Panc1 (cell line): ENCODE measurements at regions not wholly inside any gene's neighbourhood (a gene's known extent, or its start where the extent isn't known, plus 50 kb on each side); places are given as distances from the start of the nearest gene placed in this dataset.

ENCODE experiments used
- ATAC-seq: fragments of 200-7000 bp; cut with Tn5 transposase; 2 replicates; pipeline ENCODE4 v1.9.1; 2020; ENCODE audit warnings: mild to moderate bottlenecking, moderate library complexity
- BruUV-seq: library from RNA; stranded (reverse); fragments of 400-500 nt; replicated peaks from 2 replicates; lab custom pipeline; 2021; lab: Mats Ljungman, UMichigan
- CTCF ChIA-PET: fragments of 300-600 bp; sonication (Branson Sonifier 250); formaldehyde crosslinking; loops from one replicate; lab custom pipeline; 2022; ENCODE audit warnings: antibody characterized with exemption; lab: Charles Lee
- POLR2A ChIA-PET: fragments of 300-600 bp; sonication (Branson Sonifier 250); formaldehyde crosslinking; loops from one replicate; lab custom pipeline; 2022; ENCODE audit warnings: antibody characterized with exemption; lab: Charles Lee
- DNase-seq: peaks from one replicate; pipeline ENCODE4 v3.0.0-alpha.2; 2010; ENCODE audit warnings: low read depth, low spot score
- H3K27ac ChIP-seq: 2 replicates; pipeline ENCODE4 v1.5.1; 2011; ENCODE audit warnings: mild to moderate bottlenecking, low read length, inconsistent platforms
- H3K27me3 ChIP-seq: fragments of 200-500 bp; sonication (Bioruptor generic); 2 replicates; pipeline ENCODE4 v1.6.0; 2014; ENCODE audit warnings: low read length, inconsistent platforms; ENCODE audit not compliant: control insufficient read depth, insufficient read depth
- H3K36me3 ChIP-seq: fragments of 200-500 bp; sonication (Bioruptor generic); 2 replicates; pipeline ENCODE4 v1.5.1; 2014; ENCODE audit warnings: inconsistent platforms, mild to moderate bottlenecking, low read length, moderate library complexity; ENCODE audit not compliant: control insufficient read depth, insufficient read depth
- H3K4me1 ChIP-seq: 2 replicates; pipeline ENCODE4 v1.5.1; 2011; ENCODE audit warnings: inconsistent platforms, mild to moderate bottlenecking, low read length, moderate library complexity; ENCODE audit not compliant: control insufficient read depth, insufficient read depth
- H3K4me3 ChIP-seq, 2 experiments: 2 replicates each; pipeline ENCODE4 v1.5.1; 2011 to 2012; ENCODE audit warnings: low read depth in 2 of 2, low read length in 2 of 2, mild to moderate bottlenecking in 2 of 2, inconsistent platforms in 1 of 2, moderate library complexity in 1 of 2
- H3K9me3 ChIP-seq: fragments of 200-500 bp; sonication (Bioruptor generic); 2 replicates; pipeline ENCODE4 v1.5.1; 2014; ENCODE audit warnings: low read depth, mild to moderate bottlenecking, inconsistent platforms, low read length, moderate library complexity; ENCODE audit not compliant: control insufficient read depth, insufficient read depth
- POLR2AphosphoS5 ChIP-seq: IDR thresholded peaks from 2 replicates; pipeline ENCODE4 v1.6.1; 2012; ENCODE audit warnings: mild to moderate bottlenecking, low read depth, low read length, moderate library complexity
- SIN3A ChIP-seq: IDR thresholded peaks from 2 replicates; pipeline ENCODE4 v1.6.1; 2012; ENCODE audit warnings: low read depth, mild to moderate bottlenecking, low read length, moderate library complexity, borderline replicate concordance; ENCODE audit not compliant: insufficient read depth
- TCF7L2 ChIP-seq: IDR thresholded peaks from 2 replicates; pipeline ENCODE4 v1.6.1; 2011; ENCODE audit warnings: mild to moderate bottlenecking, low read depth, low read length, inconsistent platforms
- in situ Hi-C: cut with HindIII; loops from 2 replicates; pipeline ENCODE4 v1.10.0; 2016; ENCODE audit warnings: low sequenced_read_pairs, low pct_unique_long_range_greater_than_20kb
- intact Hi-C: fragments of 100-400 bp; cut with micrococcal nuclease; formaldehyde crosslinking; loops from one replicate; pipeline ENCODE4 v1.10.0; 2022; ENCODE audit not compliant: unreplicated experiment
- TF ChIP-seq, protein P1 (sequence below): fragments of 450-650 bp; IDR thresholded peaks from 2 replicates; pipeline ENCODE4 v1.5.1; 2017; ENCODE audit warnings: mild to moderate bottlenecking
- TF ChIP-seq, protein P2 (sequence below), 2 experiments: IDR thresholded peaks; 2 replicates each; pipeline ENCODE4 v1.6.1; 2011 to 2012; ENCODE audit warnings: low read depth in 2 of 2, control low read depth in 1 of 2, low read length in 1 of 2, mild to moderate bottlenecking in 1 of 2, moderate library complexity in 1 of 2; ENCODE audit not compliant: insufficient read depth in 1 of 2

DNA sequence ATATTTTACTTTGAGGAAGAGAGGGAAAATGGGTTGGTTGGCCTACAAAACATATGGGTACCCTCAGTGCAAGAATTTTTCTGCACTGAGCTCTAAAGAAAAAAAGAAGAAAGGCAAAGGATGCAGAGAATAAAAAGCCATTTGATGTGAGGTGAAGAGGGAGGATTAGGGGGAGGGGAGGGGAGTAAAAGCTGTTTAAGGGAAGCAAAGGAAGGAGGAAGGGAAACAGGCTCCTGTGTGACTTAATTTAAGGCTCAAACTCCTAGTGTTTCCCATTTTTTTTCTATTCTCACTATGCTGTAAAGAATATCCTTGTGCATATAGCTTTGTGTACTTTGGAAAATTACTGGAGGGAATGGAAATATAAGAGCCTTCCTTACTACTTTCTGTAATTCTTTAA is 78.7 kb downstream of the NKX2-1 start:
- no peak for ATAC-seq
- DNase-seq = no peak
- BruUV-seq = no TSS peak
- H3K9me3 ChIP-seq = no peaks in the 10 kb centered on the region
- ChIA-PET CTCF (no interaction called here), POLR2A (no interaction called here)
- no peak for TF ChIP-seq SIN3A
- TF ChIP-seq POLR2AphosphoS5 = no peak
- TF ChIP-seq, protein P1, sequence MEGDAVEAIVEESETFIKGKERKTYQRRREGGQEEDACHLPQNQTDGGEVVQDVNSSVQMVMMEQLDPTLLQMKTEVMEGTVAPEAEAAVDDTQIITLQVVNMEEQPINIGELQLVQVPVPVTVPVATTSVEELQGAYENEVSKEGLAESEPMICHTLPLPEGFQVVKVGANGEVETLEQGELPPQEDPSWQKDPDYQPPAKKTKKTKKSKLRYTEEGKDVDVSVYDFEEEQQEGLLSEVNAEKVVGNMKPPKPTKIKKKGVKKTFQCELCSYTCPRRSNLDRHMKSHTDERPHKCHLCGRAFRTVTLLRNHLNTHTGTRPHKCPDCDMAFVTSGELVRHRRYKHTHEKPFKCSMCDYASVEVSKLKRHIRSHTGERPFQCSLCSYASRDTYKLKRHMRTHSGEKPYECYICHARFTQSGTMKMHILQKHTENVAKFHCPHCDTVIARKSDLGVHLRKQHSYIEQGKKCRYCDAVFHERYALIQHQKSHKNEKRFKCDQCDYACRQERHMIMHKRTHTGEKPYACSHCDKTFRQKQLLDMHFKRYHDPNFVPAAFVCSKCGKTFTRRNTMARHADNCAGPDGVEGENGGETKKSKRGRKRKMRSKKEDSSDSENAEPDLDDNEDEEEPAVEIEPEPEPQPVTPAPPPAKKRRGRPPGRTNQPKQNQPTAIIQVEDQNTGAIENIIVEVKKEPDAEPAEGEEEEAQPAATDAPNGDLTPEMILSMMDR = no peak
- TF ChIP-seq, protein P2, sequence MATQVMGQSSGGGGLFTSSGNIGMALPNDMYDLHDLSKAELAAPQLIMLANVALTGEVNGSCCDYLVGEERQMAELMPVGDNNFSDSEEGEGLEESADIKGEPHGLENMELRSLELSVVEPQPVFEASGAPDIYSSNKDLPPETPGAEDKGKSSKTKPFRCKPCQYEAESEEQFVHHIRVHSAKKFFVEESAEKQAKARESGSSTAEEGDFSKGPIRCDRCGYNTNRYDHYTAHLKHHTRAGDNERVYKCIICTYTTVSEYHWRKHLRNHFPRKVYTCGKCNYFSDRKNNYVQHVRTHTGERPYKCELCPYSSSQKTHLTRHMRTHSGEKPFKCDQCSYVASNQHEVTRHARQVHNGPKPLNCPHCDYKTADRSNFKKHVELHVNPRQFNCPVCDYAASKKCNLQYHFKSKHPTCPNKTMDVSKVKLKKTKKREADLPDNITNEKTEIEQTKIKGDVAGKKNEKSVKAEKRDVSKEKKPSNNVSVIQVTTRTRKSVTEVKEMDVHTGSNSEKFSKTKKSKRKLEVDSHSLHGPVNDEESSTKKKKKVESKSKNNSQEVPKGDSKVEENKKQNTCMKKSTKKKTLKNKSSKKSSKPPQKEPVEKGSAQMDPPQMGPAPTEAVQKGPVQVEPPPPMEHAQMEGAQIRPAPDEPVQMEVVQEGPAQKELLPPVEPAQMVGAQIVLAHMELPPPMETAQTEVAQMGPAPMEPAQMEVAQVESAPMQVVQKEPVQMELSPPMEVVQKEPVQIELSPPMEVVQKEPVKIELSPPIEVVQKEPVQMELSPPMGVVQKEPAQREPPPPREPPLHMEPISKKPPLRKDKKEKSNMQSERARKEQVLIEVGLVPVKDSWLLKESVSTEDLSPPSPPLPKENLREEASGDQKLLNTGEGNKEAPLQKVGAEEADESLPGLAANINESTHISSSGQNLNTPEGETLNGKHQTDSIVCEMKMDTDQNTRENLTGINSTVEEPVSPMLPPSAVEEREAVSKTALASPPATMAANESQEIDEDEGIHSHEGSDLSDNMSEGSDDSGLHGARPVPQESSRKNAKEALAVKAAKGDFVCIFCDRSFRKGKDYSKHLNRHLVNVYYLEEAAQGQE (IDR thresholded peaks at IDR 0.05; ENCODE audit: insufficient read depth in 1 of 2, low read depth in 2 of 2, low read length in 1 of 2) = no peak
- TF ChIP-seq TCF7L2 = no peak
- H3K27ac ChIP-seq = no peak overlapping the region
- no peaks in the 10 kb centered on the region for H3K4me1 ChIP-seq
- no peak overlapping the region for H3K4me3 ChIP-seq
- in situ Hi-C loops (no loop called here), intact Hi-C loops (no loop called here)
- H3K36me3 ChIP-seq = no peaks in the 10 kb centered on the region
- no peaks in the 10 kb centered on the region for H3K27me3 ChIP-seq

DNA sequence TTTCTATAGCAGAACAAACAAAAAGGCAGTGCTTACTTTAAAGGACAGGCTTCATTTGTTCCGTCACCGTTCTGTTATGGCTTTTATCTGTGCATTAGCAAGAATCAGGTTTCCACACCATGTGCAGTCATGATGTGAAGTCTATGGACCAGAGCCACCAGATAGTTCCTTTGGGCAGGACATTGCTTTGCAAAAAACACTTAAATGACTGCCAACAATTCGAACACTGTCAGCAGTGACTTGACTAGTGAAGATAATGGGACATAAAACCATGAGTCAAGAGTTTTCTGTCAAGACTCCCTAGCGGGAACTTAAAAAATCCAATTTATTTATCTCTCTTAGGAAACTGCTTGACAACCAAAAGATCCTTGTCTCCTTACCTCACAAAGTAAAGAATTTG is 80.3 kb downstream of the NKX2-1 start:
- ATAC-seq (no peak), DNase-seq (no peak)
- no peaks in the 10 kb centered on the region for H3K4me1 ChIP-seq
- POLR2A ChIA-PET = no interaction called here
- intact Hi-C loops (no loop called here), in situ Hi-C loops (no loop called here)
- H3K27me3 ChIP-seq = no peaks in the 10 kb centered on the region
- TF ChIP-seq SIN3A = no peak
- TF ChIP-seq, protein P1 = no peak
- TF ChIP-seq POLR2AphosphoS5 = no peak
- no TSS peak for BruUV-seq
- no peak overlapping the region for H3K27ac ChIP-seq
- CTCF ChIA-PET = no interaction called here
- no peak overlapping the region for H3K4me3 ChIP-seq
- H3K9me3 ChIP-seq = no peaks in the 10 kb centered on the region
- no peaks in the 10 kb centered on the region for H3K36me3 ChIP-seq
